Endothelial cell of umbilical vein (primary cell): ENCODE measurements at regions not wholly inside any gene's neighbourhood (a gene's known extent, or its start where the extent isn't known, plus 50 kb on each side); places are given as distances from the start of the nearest gene placed in this dataset.

Source experiments
- BruUV-seq: library from RNA; stranded (reverse); fragments of 400-500 nt; replicated peaks from 2 replicates; lab custom pipeline; 2021; lab: Mats Ljungman, UMichigan
- CTCF ChIA-PET: fragments of 300-600, 350-600 bp; sonication (Branson Sonifier 250); formaldehyde crosslinking; loops from one replicate; lab custom pipeline; 2021; ENCODE audit warnings: antibody characterized with exemption, inconsistent platforms; lab: Charles Lee
- POLR2A ChIA-PET: fragments of 300-600, 350-600 bp; sonication (Branson Sonifier 250); formaldehyde crosslinking; loops from one replicate; lab custom pipeline; 2021; ENCODE audit warnings: antibody characterized with exemption, inconsistent platforms; lab: Charles Lee
- DNase-seq: peaks from one replicate; pipeline ENCODE4 v3.0.0-alpha.2; 2011; ENCODE audit warnings: low read depth, low spot score
- FAIRE-seq: peaks from 2 replicates; lab custom pipeline; 2011; peaks lifted over from hg19 to GRCh38; lab: Jason Lieb, UNC
- H2AFZ ChIP-seq: 2 replicates; pipeline ENCODE4 v1.6.0; 2012; ENCODE audit warnings: low read depth, low read length, control low read depth, inconsistent platforms
- H3K27ac ChIP-seq: 2 replicates; pipeline ENCODE4 v1.5.1; 2011; ENCODE audit warnings: low read depth, mild to moderate bottlenecking, control low read depth, low read length, moderate library complexity; ENCODE audit not compliant: insufficient read depth
- H3K27me3 ChIP-seq, 2 experiments: 2 replicates each; pipeline versions ENCODE4 v1.6.0 to v1.6.1; 2011; ENCODE audit warnings: low read length in 2 of 2, mixed read lengths in 1 of 2; ENCODE audit not compliant: control insufficient read depth in 2 of 2, insufficient read depth in 2 of 2
- H3K36me3 ChIP-seq, 2 experiments: 2 replicates in 1 of 2; 3 replicates in 1 of 2; pipeline ENCODE4 v1.5.1; 2011; ENCODE audit warnings: low read length in 2 of 2, mild to moderate bottlenecking in 1 of 2, moderate library complexity in 1 of 2; ENCODE audit not compliant: control insufficient read depth in 2 of 2, insufficient read depth in 2 of 2; ENCODE audit errors: extremely low read depth in 1 of 2
- H3K4me1 ChIP-seq: 3 replicates; pipeline ENCODE4 v1.5.1; 2011; ENCODE audit warnings: mild to moderate bottlenecking, low read length; ENCODE audit not compliant: control insufficient read depth, insufficient read depth; ENCODE audit errors: extremely low read depth
- H3K4me2 ChIP-seq: 2 replicates; pipeline ENCODE4 v1.6.1; 2011; ENCODE audit warnings: low read length, control low read depth, mixed read lengths; ENCODE audit not compliant: insufficient read depth
- H3K4me3 ChIP-seq, 3 experiments: fragments of 200-600 bp in 1 of 3; sonication (generic), shearing (Covaris generic) in 1 of 3; replicated peaks in 1 of 3; 2 replicates each; pipeline ENCODE4 v1.5.1; 2011 to 2016; ENCODE audit warnings: control low read depth in 3 of 3, low read length in 3 of 3, mild to moderate bottlenecking in 2 of 3, inconsistent platforms in 1 of 3, low read depth in 1 of 3, moderate library complexity in 1 of 3; ENCODE audit not compliant: insufficient read depth in 1 of 3
- H3K79me2 ChIP-seq: 2 replicates; pipeline ENCODE4 v1.6.0; 2012; ENCODE audit warnings: low read length, inconsistent platforms; ENCODE audit not compliant: control insufficient read depth, insufficient read depth
- H3K9ac ChIP-seq: replicated peaks from 2 replicates; pipeline ENCODE3; 2011; ENCODE audit warnings: low read length, control low read depth; ENCODE audit not compliant: insufficient read depth; ENCODE audit errors: extremely low read depth
- H3K9me1 ChIP-seq: replicated peaks from 3 replicates; pipeline ENCODE4 v1.6.0; 2011; ENCODE audit warnings: mild to moderate bottlenecking, low read length; ENCODE audit not compliant: control insufficient read depth, insufficient read depth; ENCODE audit errors: extremely low read depth
- H3K9me3 ChIP-seq: replicated peaks from 2 replicates; pipeline ENCODE4 v1.5.1; 2012; ENCODE audit warnings: low read length, inconsistent platforms; ENCODE audit not compliant: control insufficient read depth, insufficient read depth
- H4K20me1 ChIP-seq: replicated peaks from 2 replicates; pipeline ENCODE3; 2011; ENCODE audit warnings: mild to moderate bottlenecking, low read length; ENCODE audit not compliant: control insufficient read depth, insufficient read depth; ENCODE audit errors: extremely low read depth
- CTCF ChIP-seq, 2 donors: IDR thresholded peaks; 1 replicate in 1 of 2; 2 replicates in 1 of 2; pipeline ENCODE4 v1.5.1; 2011; ENCODE audit warnings: low read length in 2 of 2, mild to moderate bottlenecking in 2 of 2, moderate library complexity in 2 of 2, control low read depth in 1 of 2, inconsistent platforms in 1 of 2, low read depth in 1 of 2; ENCODE audit not compliant: insufficient read depth in 1 of 2; ENCODE audit errors: extremely low read depth in 1 of 2
- EZH2 ChIP-seq: IDR thresholded peaks from 2 replicates; pipeline ENCODE4 v1.6.1; 2012; ENCODE audit warnings: borderline replicate concordance, low read depth, mild to moderate bottlenecking, moderate library complexity, low read length, inconsistent platforms; ENCODE audit not compliant: severe bottlenecking
- FOS ChIP-seq: IDR thresholded peaks from 2 replicates; pipeline ENCODE4 v1.6.1; 2011; ENCODE audit warnings: mild to moderate bottlenecking, low read length, moderate library complexity, borderline replicate concordance; ENCODE audit not compliant: insufficient read depth
- GATA2 ChIP-seq: IDR thresholded peaks from 2 replicates; pipeline ENCODE4 v1.7.0; 2011; ENCODE audit warnings: low read depth, mild to moderate bottlenecking, moderate library complexity, mixed read lengths, low read length; ENCODE audit not compliant: insufficient read length, insufficient read depth
- JUN ChIP-seq: IDR thresholded peaks from 2 replicates; pipeline ENCODE4 v1.6.1; 2011; ENCODE audit warnings: borderline replicate concordance, low read depth; ENCODE audit not compliant: insufficient read length, insufficient read depth
- MAX ChIP-seq: IDR thresholded peaks from 2 replicates; pipeline ENCODE4 v1.6.1; 2011; ENCODE audit not compliant: insufficient read depth, insufficient read length
- MYC ChIP-seq: IDR thresholded peaks from one replicate; pipeline ENCODE4 v1.6.1; 2011; ENCODE audit warnings: mild to moderate bottlenecking, low read depth, low read length
- POLR2A ChIP-seq: IDR thresholded peaks from 2 replicates; pipeline ENCODE4 v1.6.1; 2012; ENCODE audit warnings: low read depth, mild to moderate bottlenecking, control low read depth, low read length
- POLR2AphosphoS5 ChIP-seq: IDR thresholded peaks from 2 replicates; pipeline ENCODE4 v1.6.1; 2012; ENCODE audit warnings: low read depth, mild to moderate bottlenecking, control low read depth, low read length, moderate library complexity; ENCODE audit not compliant: insufficient read depth
- dilution Hi-C: fragments of 300-500 bp; cut with MboI; formaldehyde crosslinking; loops from one replicate; pipeline ENCODE4 v1.15.0; 2019; ENCODE audit warnings: low sequenced_read_pairs; ENCODE audit not compliant: extremely low pct_ligation_motif_present
- intact Hi-C: fragments of 100-400 bp; cut with micrococcal nuclease; formaldehyde crosslinking; loops from one replicate; pipeline ENCODE4 v1.10.0; 2022

GRCh38 chr9:38182321-38182720, 113.3 kb upstream of the SHB start:
- dilution Hi-C loops, result no loop called here
- TF ChIP-seq MAX (no peak), GATA2 (no peak), FOS (no peak), CTCF (IDR thresholded peaks at IDR 0.05; ENCODE audit: extremely low read depth in 1 of 2, insufficient read depth in 1 of 2, low read depth in 1 of 2, low read length in 2 of 2) (no peak)
- Histone ChIP-seq H3K4me1 (peaks cover 16% of the 10 kb centered on the region), H3K79me2 (no peaks in the 10 kb centered on the region), H3K36me3 (no peaks in the 10 kb centered on the region), H3K27me3 (no peaks in the 10 kb centered on the region), H2AFZ (no peak overlapping the region), H3K9me3 (no peaks in the 10 kb centered on the region), H3K9me1 (no peaks in the 10 kb centered on the region), H3K4me3 (no peak overlapping the region), H3K9ac (no peak overlapping the region), H3K4me2 (no peak overlapping the region), H3K27ac (no peak overlapping the region), H4K20me1 (no peaks in the 10 kb centered on the region)
- intact Hi-C loops, result no loop called here
- CTCF ChIA-PET, result no interaction called here
- POLR2A ChIA-PET, result no interaction called here
- no TSS peak for BruUV-seq
- DNase-seq (peak; percentile 19), FAIRE-seq (no peak)

DNA sequence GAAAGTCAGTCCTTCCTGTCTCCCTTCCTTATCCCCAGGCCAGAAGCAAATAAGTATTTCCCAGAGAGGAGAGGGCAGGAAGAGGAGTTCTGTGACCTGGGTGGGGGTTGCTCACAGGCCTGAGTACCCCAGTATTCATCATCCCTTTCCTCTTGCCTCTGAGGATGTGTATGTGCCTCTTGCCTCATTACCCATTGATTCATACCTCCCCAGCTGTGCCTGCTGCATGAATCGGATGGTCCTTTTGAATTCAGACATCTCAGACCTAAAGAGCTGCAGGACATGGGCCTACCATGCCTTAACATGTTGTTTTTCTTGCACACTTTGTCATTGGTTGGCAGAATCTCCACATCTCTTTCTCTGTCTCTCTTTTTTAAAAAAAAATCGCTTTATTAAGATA, 112.8 kb upstream of the SHB start:
- CTCF ChIA-PET, result no interaction called here
- Histone ChIP-seq H3K27me3 (no peaks in the 10 kb centered on the region), H3K9me3 (no peaks in the 10 kb centered on the region), H3K36me3 (no peaks in the 10 kb centered on the region), H3K79me2 (no peaks in the 10 kb centered on the region), H2AFZ (no peak overlapping the region), H3K4me1 (peaks cover 12% of the 10 kb centered on the region), H4K20me1 (no peaks in the 10 kb centered on the region), H3K4me2 (no peak overlapping the region), H3K4me3 (no peak overlapping the region), H3K9me1 (no peaks in the 10 kb centered on the region), H3K27ac (no peak overlapping the region), H3K9ac (no peak overlapping the region)
- BruUV-seq, result no TSS peak
- intact Hi-C loops (no loop called here), dilution Hi-C loops (no loop called here)
- TF ChIP-seq JUN, result no peak
- no peak for TF ChIP-seq POLR2AphosphoS5
- TF ChIP-seq CTCF (IDR thresholded peaks at IDR 0.05; ENCODE audit: extremely low read depth in 1 of 2, insufficient read depth in 1 of 2, low read depth in 1 of 2, low read length in 2 of 2), result no peak
- TF ChIP-seq EZH2, result no peak
- no peak for TF ChIP-seq MAX
- TF ChIP-seq POLR2A, result no peak
- no peak for TF ChIP-seq MYC
- TF ChIP-seq FOS, result no peak
- FAIRE-seq, result no peak
- POLR2A ChIA-PET, result no interaction called here
- DNase-seq, result peak; percentile 22
